ENCODE measurements at regions not wholly inside any gene's neighbourhood (a gene's known extent, or its start where the extent isn't known, plus 50 kb on each side); places are given as distances from the start of the nearest gene placed in this dataset.

- Mint-ChIP-seq H3K4me3 (no peak overlapping the region), H3K27ac (no peak overlapping the region), H3K9me3 (ENCODE audit: insufficient read depth) (no peaks in the 10 kb centered on the region), H3K4me1 (no peaks in the 10 kb centered on the region), H3K27me3 (no peaks in the 10 kb centered on the region)
- ATAC-seq (ENCODE audit: low read depth) = no peak
- ChIA-PET POLR2A (no interaction called here), CTCF (no interaction called here)
- Histone ChIP-seq H3K4me1 (ENCODE audit: control insufficient read depth in 2 of 2, insufficient read depth in 2 of 2, low read length in 2 of 2) (no peaks in the 10 kb centered on the region), H4K20me1 (ENCODE audit: control insufficient read depth, insufficient read depth, low read length, poor library complexity, severe bottlenecking) (no peaks in the 10 kb centered on the region), H3K79me2 (ENCODE audit: control insufficient read depth, insufficient read depth, low read length) (no peaks in the 10 kb centered on the region), H3K27me3 (replicated peaks in 1 of 4; ENCODE audit: control extremely low read depth in 1 of 4, control insufficient read depth in 3 of 4, insufficient read depth in 4 of 4, low read length in 3 of 4) (no peaks in the 10 kb centered on the region), H3K9me3 (ENCODE audit: control extremely low read depth in 1 of 3, control insufficient read depth in 2 of 3, insufficient read depth in 1 of 3, low read length in 2 of 3) (no peaks in the 10 kb centered on the region), H3K9ac (ENCODE audit: low read length) (no peak overlapping the region), H2AFZ (ENCODE audit: insufficient read depth, low read depth, low read length, poor library complexity, severe bottlenecking) (no peak overlapping the region), H3K36me3 (replicated peaks in 1 of 2; ENCODE audit: control extremely low read depth in 1 of 2, control insufficient read depth in 1 of 2, extremely low read depth in 1 of 2, insufficient read depth in 2 of 2, low read length in 1 of 2) (no peaks in the 10 kb centered on the region), H3K27ac (ENCODE audit: low read length in 2 of 2) (no peak overlapping the region), H3K4me2 (replicated peaks; ENCODE audit: low read depth, low read length, poor library complexity, severe bottlenecking) (no peak overlapping the region), H3K4me3 (ENCODE audit: control extremely low read depth in 1 of 5, extremely low read depth in 1 of 5, insufficient read depth in 1 of 5, low read depth in 2 of 5, low read length in 4 of 5) (no peak overlapping the region)
- DNase-seq = no peak
- intact Hi-C loops (cut with micrococcal nuclease) = no loop called here
- TF ChIP-seq CTCF (IDR thresholded peaks at IDR 0.05) = no peak
- TF ChIP-seq EZH2 (IDR thresholded peaks at IDR 0.05; ENCODE audit: borderline replicate concordance, insufficient read depth, low read depth, low read length, poor library complexity, severe bottlenecking) = no peak
Observed at GRCh38 chr3:67215690-67216089, 217.6 kb downstream of the KBTBD8 start.

- Histone ChIP-seq H3K79me2 (ENCODE audit: control insufficient read depth, insufficient read depth, low read length) (no peaks in the 10 kb centered on the region), H3K27me3 (replicated peaks in 1 of 4; ENCODE audit: control extremely low read depth in 1 of 4, control insufficient read depth in 3 of 4, insufficient read depth in 4 of 4, low read length in 3 of 4) (no peaks in the 10 kb centered on the region), H2AFZ (ENCODE audit: insufficient read depth, low read depth, low read length, poor library complexity, severe bottlenecking) (no peak overlapping the region), H3K9me3 (ENCODE audit: control extremely low read depth in 1 of 3, control insufficient read depth in 2 of 3, insufficient read depth in 1 of 3, low read length in 2 of 3) (no peaks in the 10 kb centered on the region), H3K9ac (ENCODE audit: low read length) (no peak overlapping the region), H3K36me3 (replicated peaks in 1 of 2; ENCODE audit: control extremely low read depth in 1 of 2, control insufficient read depth in 1 of 2, extremely low read depth in 1 of 2, insufficient read depth in 2 of 2, low read length in 1 of 2) (no peaks in the 10 kb centered on the region), H4K20me1 (ENCODE audit: control insufficient read depth, insufficient read depth, low read length, poor library complexity, severe bottlenecking) (no peaks in the 10 kb centered on the region), H3K4me3 (ENCODE audit: control extremely low read depth in 1 of 5, extremely low read depth in 1 of 5, insufficient read depth in 1 of 5, low read depth in 2 of 5, low read length in 4 of 5) (no peak overlapping the region), H3K4me1 (ENCODE audit: control insufficient read depth in 2 of 2, insufficient read depth in 2 of 2, low read length in 2 of 2) (no peaks in the 10 kb centered on the region), H3K4me2 (replicated peaks; ENCODE audit: low read depth, low read length, poor library complexity, severe bottlenecking) (no peak overlapping the region), H3K27ac (ENCODE audit: low read length in 2 of 2) (no peak overlapping the region)
- no peak for ATAC-seq (ENCODE audit: low read depth)
- DNase-seq = no peak
- Mint-ChIP-seq H3K9me3 (ENCODE audit: insufficient read depth) (no peaks in the 10 kb centered on the region), H3K4me3 (no peak overlapping the region), H3K27ac (no peak overlapping the region), H3K4me1 (no peaks in the 10 kb centered on the region), H3K27me3 (no peaks in the 10 kb centered on the region)
- TF ChIP-seq CTCF (IDR thresholded peaks at IDR 0.05) (no peak), EZH2 (IDR thresholded peaks at IDR 0.05; ENCODE audit: borderline replicate concordance, insufficient read depth, low read depth, low read length, poor library complexity, severe bottlenecking) (no peak)
- intact Hi-C loops (cut with micrococcal nuclease) = no loop called here
- ChIA-PET POLR2A (no interaction called here), CTCF (no interaction called here)
- WGBS (ENCODE audit: insufficient coverage) = no CpG with 5 or more reads among the region's 1 CpG
Observed at GRCh38 chr3:67227030-67227429, 228.9 kb downstream of the KBTBD8 start.
